ENCODE measurements at regions not wholly inside any gene's neighbourhood (a gene's known extent, or its start where the extent isn't known, plus 50 kb on each side); places are given as distances from the start of the nearest gene placed in this dataset.

- TF ChIP-seq, protein P1, sequence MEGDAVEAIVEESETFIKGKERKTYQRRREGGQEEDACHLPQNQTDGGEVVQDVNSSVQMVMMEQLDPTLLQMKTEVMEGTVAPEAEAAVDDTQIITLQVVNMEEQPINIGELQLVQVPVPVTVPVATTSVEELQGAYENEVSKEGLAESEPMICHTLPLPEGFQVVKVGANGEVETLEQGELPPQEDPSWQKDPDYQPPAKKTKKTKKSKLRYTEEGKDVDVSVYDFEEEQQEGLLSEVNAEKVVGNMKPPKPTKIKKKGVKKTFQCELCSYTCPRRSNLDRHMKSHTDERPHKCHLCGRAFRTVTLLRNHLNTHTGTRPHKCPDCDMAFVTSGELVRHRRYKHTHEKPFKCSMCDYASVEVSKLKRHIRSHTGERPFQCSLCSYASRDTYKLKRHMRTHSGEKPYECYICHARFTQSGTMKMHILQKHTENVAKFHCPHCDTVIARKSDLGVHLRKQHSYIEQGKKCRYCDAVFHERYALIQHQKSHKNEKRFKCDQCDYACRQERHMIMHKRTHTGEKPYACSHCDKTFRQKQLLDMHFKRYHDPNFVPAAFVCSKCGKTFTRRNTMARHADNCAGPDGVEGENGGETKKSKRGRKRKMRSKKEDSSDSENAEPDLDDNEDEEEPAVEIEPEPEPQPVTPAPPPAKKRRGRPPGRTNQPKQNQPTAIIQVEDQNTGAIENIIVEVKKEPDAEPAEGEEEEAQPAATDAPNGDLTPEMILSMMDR (IDR thresholded peaks at IDR 0.05; ENCODE audit: extremely low read depth, low read depth, low read length): peak; percentile 77
- H3K79me2 ChIP-seq (ENCODE audit: insufficient read depth, low read length): no peaks in the 10 kb centered on the region
- peaks cover 3% of the 10 kb centered on the region for H3K4me1 ChIP-seq (ENCODE audit: insufficient read depth, low read length)
- peak overlapping the region; percentile 12 for H3K4me2 ChIP-seq (ENCODE audit: insufficient read depth, low read length)
- no peak overlapping the region for H3K4me3 ChIP-seq (ENCODE audit: insufficient read depth, low read length)
- H3K27ac ChIP-seq (ENCODE audit: low read depth, low read length): no peak overlapping the region
- DNase-seq (ENCODE audit: insufficient read length, low spot score, missing footprints): no peak
- H2AFZ ChIP-seq (ENCODE audit: low read length): no peak overlapping the region
- peaks cover 4% of the 10 kb centered on the region for H3K27me3 ChIP-seq (ENCODE audit: insufficient read depth, low read length)
- no peaks in the 10 kb centered on the region for H3K9me3 ChIP-seq (ENCODE audit: low read depth, low read length)
- no peaks in the 10 kb centered on the region for H3K36me3 ChIP-seq (ENCODE audit: insufficient read depth, low read length)
- no peaks in the 10 kb centered on the region for H4K20me1 ChIP-seq (ENCODE audit: insufficient read depth, low read length)
Measured at GRCh38 chr2:198314559-198315153, 510.3 kb downstream of the PLCL1 start.

DNA sequence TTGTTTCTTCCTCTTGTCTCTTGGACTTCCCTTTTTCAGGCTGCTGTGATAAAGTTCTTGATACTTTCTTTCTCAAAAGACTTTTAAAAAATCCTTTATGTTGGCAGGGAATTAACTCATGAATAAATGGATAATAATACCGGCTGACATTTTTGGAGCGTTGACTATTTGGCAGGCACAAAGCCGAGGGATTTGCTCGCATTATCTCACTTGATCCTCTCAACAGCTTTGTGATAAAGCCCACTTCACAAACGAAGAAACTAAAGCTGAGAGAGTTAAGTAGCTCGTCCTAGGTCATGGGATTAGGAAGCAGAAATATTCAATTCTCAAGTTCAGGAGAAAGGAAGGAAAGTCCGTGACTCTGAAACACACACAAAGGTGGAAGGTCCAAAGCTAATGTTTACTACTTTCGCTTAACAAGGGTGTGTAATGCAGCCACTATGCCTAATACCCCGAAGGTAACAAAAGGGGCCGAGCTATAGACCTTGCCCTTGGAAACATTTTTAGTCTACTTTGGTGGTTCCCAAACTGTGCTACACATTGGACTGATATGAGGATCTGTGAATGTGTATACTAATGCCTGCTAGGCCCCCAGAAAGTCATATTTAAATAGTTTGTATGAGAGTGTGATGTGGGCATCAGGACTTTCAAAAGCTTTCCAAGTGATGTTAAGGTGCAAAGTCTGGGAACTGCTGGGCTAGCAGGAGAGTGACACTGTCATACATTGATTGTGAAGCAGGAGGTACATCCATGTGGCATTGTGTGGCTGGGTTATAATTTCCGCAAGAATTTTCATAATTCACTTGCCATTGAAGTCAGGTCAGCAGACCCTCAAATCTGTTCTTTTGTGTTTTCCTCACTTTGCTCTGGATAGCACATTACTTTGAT lies 508.4 kb downstream of the PLCL1 start:
- DNase-seq (ENCODE audit: insufficient read length, low spot score, missing footprints): no peak
- no peaks in the 10 kb centered on the region for H3K9me3 ChIP-seq (ENCODE audit: low read depth, low read length)
- H3K79me2 ChIP-seq (ENCODE audit: insufficient read depth, low read length): no peaks in the 10 kb centered on the region
- H3K4me3 ChIP-seq (ENCODE audit: insufficient read depth, low read length): no peak overlapping the region
- no peaks in the 10 kb centered on the region for H3K36me3 ChIP-seq (ENCODE audit: insufficient read depth, low read length)
- no peak overlapping the region for H2AFZ ChIP-seq (ENCODE audit: low read length)
- no peak overlapping the region for H3K27ac ChIP-seq (ENCODE audit: low read depth, low read length)
- no peaks in the 10 kb centered on the region for H4K20me1 ChIP-seq (ENCODE audit: insufficient read depth, low read length)
- H3K27me3 ChIP-seq (ENCODE audit: insufficient read depth, low read length): peaks cover 4% of the 10 kb centered on the region
- peaks cover 3% of the 10 kb centered on the region for H3K4me1 ChIP-seq (ENCODE audit: insufficient read depth, low read length)
- no peak overlapping the region for H3K4me2 ChIP-seq (ENCODE audit: insufficient read depth, low read length)
- TF ChIP-seq, protein P1 (IDR thresholded peaks at IDR 0.05; ENCODE audit: extremely low read depth, low read depth, low read length): no peak

DNA sequence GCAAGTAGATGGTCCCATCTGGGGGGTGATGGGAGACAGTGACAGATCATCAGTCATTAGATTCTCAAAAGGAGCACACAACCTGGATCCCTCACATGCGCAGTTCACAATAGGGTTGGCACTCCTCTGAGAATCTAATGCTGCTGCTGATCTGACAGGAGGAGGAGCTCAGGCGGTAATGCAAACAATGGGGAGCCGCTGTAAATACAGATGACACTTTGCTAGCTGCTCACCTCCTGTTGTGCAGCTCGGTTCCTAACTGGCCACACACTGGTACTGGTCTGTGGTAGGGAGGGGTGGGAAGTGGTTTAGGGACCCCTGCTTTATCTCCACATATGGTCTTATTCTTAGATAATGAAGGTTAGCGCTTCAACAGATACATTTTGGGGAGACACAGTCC lies 506.6 kb downstream of the PLCL1 start:
- no peak overlapping the region for H3K4me3 ChIP-seq (ENCODE audit: insufficient read depth, low read length)
- H3K9me3 ChIP-seq (ENCODE audit: low read depth, low read length): no peaks in the 10 kb centered on the region
- no peak overlapping the region for H2AFZ ChIP-seq (ENCODE audit: low read length)
- no peaks in the 10 kb centered on the region for H3K79me2 ChIP-seq (ENCODE audit: insufficient read depth, low read length)
- TF ChIP-seq, protein P1 (IDR thresholded peaks at IDR 0.05; ENCODE audit: extremely low read depth, low read depth, low read length): no peak
- H3K4me2 ChIP-seq (ENCODE audit: insufficient read depth, low read length): no peak overlapping the region
- no peak overlapping the region for H3K27ac ChIP-seq (ENCODE audit: low read depth, low read length)
- no peaks in the 10 kb centered on the region for H3K36me3 ChIP-seq (ENCODE audit: insufficient read depth, low read length)
- DNase-seq (ENCODE audit: insufficient read length, low spot score, missing footprints): no peak
- no peaks in the 10 kb centered on the region for H3K4me1 ChIP-seq (ENCODE audit: insufficient read depth, low read length)
- peaks cover 4% of the 10 kb centered on the region for H3K27me3 ChIP-seq (ENCODE audit: insufficient read depth, low read length)
- H4K20me1 ChIP-seq (ENCODE audit: insufficient read depth, low read length): no peaks in the 10 kb centered on the region

DNA sequence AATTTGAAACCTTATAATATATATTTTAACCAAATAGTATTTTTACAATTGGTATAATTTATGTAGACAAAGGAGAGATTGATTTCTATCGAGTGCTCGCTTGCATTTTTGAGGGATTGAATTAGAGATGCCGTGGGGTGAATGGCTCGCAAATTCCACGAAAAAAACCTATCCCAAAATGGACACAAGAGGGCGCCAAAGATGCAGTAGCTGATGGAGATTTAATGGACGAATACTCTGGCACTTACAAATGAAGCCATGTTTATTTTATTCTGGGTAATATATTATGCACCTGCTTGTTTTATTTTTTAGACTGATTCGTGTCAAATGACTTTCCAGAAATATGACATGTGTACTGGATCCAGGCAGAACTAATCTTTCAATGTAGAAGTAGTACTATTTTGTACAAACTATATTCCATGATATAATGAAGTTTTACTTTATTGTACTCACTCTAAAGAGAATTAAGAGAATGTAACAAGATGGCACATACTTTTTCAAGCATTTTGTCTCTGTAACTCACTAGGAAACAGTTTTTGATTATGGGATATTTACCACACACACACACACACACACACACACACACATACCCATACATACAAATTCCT lies 505.4 kb downstream of the PLCL1 start:
- Histone ChIP-seq H3K9me3 (ENCODE audit: low read depth, low read length) (no peaks in the 10 kb centered on the region), H3K27ac (ENCODE audit: low read depth, low read length) (no peak overlapping the region), H3K79me2 (ENCODE audit: insufficient read depth, low read length) (no peaks in the 10 kb centered on the region), H3K4me1 (ENCODE audit: insufficient read depth, low read length) (no peaks in the 10 kb centered on the region), H4K20me1 (ENCODE audit: insufficient read depth, low read length) (no peaks in the 10 kb centered on the region), H3K36me3 (ENCODE audit: insufficient read depth, low read length) (no peaks in the 10 kb centered on the region), H3K4me2 (ENCODE audit: insufficient read depth, low read length) (no peak overlapping the region), H2AFZ (ENCODE audit: low read length) (no peak overlapping the region), H3K4me3 (ENCODE audit: insufficient read depth, low read length) (no peak overlapping the region), H3K27me3 (ENCODE audit: insufficient read depth, low read length) (peaks cover 8% of the 10 kb centered on the region)
- no peak for DNase-seq (ENCODE audit: insufficient read length, low spot score, missing footprints)
- TF ChIP-seq, protein P1 (IDR thresholded peaks at IDR 0.05; ENCODE audit: extremely low read depth, low read depth, low read length): peak; percentile 87
